ENCODE measurements at regions not wholly inside any gene's neighbourhood (a gene's known extent, or its start where the extent isn't known, plus 50 kb on each side); places are given as distances from the start of the nearest gene placed in this dataset.

DNA sequence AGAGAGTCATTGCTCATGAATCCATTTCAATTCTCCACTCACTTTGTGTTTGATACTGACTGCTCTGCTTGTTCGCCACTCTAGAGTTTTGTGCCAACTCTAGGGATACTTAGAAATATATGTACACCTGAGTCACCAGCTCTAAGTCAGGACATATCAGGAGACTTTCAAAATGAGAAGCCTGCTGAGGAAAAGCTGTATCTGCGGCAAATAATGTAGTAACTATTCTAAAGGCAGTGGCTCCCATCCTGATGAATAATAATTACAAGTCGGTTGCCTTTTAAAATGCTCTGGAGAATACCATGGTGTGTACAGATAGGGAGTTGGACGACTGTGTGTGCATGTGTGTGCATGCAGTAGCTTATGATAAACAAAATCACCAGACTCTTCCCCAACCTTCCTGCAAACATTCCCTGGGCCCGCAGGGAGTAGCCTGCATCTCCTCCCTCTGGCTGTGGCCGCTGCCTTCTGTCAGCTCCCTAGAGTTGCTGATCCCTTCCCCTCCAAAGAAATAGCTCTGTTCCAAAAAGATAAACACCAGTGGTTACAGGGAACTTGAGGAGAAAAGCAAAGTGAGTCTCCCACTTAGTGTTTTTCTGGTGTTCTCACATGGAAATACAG is 346.3 kb upstream of the UMPS start:
- TF ChIP-seq, protein P1, sequence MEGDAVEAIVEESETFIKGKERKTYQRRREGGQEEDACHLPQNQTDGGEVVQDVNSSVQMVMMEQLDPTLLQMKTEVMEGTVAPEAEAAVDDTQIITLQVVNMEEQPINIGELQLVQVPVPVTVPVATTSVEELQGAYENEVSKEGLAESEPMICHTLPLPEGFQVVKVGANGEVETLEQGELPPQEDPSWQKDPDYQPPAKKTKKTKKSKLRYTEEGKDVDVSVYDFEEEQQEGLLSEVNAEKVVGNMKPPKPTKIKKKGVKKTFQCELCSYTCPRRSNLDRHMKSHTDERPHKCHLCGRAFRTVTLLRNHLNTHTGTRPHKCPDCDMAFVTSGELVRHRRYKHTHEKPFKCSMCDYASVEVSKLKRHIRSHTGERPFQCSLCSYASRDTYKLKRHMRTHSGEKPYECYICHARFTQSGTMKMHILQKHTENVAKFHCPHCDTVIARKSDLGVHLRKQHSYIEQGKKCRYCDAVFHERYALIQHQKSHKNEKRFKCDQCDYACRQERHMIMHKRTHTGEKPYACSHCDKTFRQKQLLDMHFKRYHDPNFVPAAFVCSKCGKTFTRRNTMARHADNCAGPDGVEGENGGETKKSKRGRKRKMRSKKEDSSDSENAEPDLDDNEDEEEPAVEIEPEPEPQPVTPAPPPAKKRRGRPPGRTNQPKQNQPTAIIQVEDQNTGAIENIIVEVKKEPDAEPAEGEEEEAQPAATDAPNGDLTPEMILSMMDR (IDR thresholded peaks at IDR 0.05; ENCODE audit: insufficient read depth, low read depth, low read length, missing control alignments): no peak
- no peak overlapping the region for H3K4me3 ChIP-seq (ENCODE audit: low read depth, low read length)
- DNase-seq (ENCODE audit: low read depth): no peak

DNA sequence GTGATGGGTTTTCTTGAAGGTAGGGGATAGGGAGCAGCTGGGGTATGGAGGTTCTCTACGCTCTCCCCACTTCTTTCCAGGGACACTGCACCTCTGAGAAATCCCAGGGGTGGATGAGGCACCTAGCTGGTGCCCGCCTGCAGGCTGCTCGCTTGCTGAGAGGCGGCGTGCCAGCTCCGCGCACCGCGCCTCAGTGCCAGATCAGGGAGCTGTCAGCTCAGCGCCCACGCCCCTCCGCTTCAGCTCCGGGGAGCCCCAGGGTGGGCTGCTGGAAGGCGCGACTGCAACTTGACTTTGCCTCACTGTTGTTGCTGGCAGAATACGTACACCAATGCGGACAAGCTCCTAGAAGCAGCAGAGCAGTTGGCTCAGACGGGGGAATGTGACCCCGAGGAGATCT is 345.7 kb upstream of the UMPS start:
- TF ChIP-seq, protein P1 (IDR thresholded peaks at IDR 0.05; ENCODE audit: insufficient read depth, low read depth, low read length, missing control alignments): no peak
- no peak overlapping the region for H3K4me3 ChIP-seq (ENCODE audit: low read depth, low read length)
- DNase-seq (ENCODE audit: low read depth): no peak

DNA sequence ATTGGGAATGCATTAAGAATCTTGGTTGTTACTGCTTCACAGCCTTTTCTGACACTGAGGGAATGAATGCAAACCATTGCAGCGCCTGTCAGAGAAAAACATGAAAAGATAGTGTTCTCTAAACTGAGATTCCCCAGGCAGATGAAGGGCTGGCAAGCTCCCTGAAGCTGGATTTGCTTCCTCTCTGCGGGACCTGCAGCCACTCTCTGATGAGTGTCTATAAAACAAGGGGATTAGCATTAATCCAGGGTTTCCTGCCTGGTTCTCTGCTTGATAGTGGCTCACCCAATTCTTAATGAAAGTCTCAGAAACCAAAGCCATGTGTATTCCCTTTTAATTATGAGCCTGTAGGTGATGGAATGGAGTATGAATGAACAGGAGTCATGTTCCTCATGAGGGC is 344.3 kb upstream of the UMPS start:
- no peak overlapping the region for H3K4me3 ChIP-seq (ENCODE audit: low read depth, low read length)
- no peak for DNase-seq (ENCODE audit: low read depth)
- TF ChIP-seq, protein P1 (IDR thresholded peaks at IDR 0.05; ENCODE audit: insufficient read depth, low read depth, low read length, missing control alignments): no peak

DNA sequence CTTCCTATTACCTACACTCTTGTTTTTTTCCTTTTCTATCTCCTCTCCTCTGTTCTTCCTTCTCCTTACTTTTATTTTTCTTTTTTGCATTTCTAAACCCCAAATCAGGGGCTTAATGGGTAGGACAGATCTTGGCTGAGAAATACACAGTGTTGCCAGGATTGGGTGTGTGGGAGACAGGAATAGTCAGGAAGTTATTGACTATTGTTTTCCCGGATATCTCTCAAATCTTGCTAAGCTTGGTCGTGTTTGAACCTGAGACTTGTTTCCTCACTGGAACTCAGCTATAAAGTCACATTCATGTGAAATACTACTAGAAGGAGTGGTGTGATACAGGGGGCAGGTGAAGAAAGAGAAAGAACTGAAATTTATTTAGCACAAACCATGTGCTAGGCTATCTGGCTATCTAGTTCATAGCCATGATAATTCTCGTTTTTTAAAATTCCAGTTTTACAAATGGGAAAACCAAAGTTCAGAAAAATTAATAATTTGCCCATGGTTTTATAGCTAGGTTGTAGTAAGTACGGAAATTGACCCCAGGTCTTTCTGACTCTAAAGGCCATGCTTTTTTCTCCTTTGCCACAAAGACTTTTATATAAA is 343.2 kb upstream of the UMPS start:
- TF ChIP-seq, protein P1 (IDR thresholded peaks at IDR 0.05; ENCODE audit: insufficient read depth, low read depth, low read length, missing control alignments): no peak

DNA sequence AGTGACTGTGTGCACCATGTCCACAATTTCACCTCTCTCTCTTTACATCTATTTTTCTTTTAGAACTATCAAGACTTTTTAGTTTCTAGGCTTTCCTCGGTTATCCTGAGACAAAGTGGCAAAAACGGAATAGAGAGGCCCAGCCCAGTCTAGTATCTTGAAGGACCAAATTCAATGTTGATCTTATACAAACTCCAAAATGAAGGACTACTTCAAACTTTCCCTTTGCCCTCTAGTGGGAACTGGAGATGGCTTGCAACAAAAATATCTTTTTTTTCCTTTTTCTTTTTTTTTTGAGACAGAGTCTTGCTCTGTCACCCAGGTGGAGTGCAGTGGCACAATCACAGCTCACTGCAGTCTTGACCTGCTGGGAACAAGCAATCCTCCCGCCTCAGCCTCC is 338.5 kb upstream of the UMPS start:
- no peak overlapping the region for H3K4me3 ChIP-seq (ENCODE audit: low read depth, low read length)
- TF ChIP-seq, protein P1 (IDR thresholded peaks at IDR 0.05; ENCODE audit: insufficient read depth, low read depth, low read length, missing control alignments): no peak
- no peak for DNase-seq (ENCODE audit: low read depth)

More for the DNA sequence above, 343.2 kb upstream of the UMPS start:
- H3K4me3 ChIP-seq (ENCODE audit: low read depth, low read length): no peak overlapping the region
- DNase-seq (ENCODE audit: low read depth): no peak

DNA sequence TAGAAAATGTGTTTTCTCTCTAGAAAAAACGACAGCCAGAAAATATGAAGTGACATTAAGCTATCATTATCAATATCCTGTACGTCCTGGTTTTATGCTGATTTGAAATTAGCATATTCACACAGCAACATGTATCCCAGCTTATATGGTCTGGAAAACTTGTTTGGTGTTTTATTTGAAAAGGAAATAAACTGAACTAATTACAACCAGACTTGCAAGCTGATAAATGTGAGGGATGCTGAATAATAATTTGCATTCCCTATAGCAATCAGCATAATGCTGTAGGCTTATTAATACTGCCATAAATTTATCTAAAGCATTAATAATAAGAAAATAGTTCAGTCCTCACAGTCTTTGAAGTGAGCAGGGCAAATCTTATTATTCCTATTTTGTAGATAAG is 336.9 kb upstream of the UMPS start:
- TF ChIP-seq, protein P1 (IDR thresholded peaks at IDR 0.05; ENCODE audit: insufficient read depth, low read depth, low read length, missing control alignments): no peak
- no peak overlapping the region for H3K4me3 ChIP-seq (ENCODE audit: low read depth, low read length)
- no peak for DNase-seq (ENCODE audit: low read depth)

DNA sequence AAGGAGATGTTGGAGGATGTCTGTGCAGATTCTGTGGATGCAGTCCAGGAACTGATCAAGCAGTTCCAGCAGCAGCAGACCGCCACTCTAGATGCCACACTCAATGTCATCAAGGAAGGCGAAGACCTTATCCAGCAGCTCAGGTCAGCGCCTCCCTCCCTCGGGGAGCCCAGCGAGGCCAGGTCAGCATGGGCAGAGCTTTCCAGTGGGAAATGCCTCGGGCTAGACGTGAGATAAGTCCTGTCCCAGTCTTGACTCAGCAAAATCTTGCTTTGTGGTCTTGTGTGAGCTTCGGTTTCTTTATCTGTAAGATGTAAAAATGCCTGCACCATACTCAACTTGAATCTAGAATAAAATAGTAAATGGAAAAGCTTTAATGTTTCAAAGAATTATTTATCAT is 335.1 kb upstream of the UMPS start:
- TF ChIP-seq, protein P1 (IDR thresholded peaks at IDR 0.05; ENCODE audit: insufficient read depth, low read depth, low read length, missing control alignments): no peak
- no peak overlapping the region for H3K4me3 ChIP-seq (ENCODE audit: low read depth, low read length)
- peak; percentile 6 for DNase-seq (ENCODE audit: low read depth)
